Stimulated activated naive CD4-positive, alpha-beta T cell treated with Interleukin-2 at 50 U/mL for 16 hours (primary cell): ENCODE measurements at regions not wholly inside any gene's neighbourhood (a gene's known extent, or its start where the extent isn't known, plus 50 kb on each side); places are given as distances from the start of the nearest gene placed in this dataset.
"Not testable (repeated sequence)": the region's sequence is repeated elsewhere in the genome, so short reads cannot be mapped to it uniquely, and the experiment has no call there.

ENCODE experiments used
- DNase-seq: peaks from one replicate; lab custom pipeline; 2025; lab: John Stamatoyannopoulos, UW

DNA sequence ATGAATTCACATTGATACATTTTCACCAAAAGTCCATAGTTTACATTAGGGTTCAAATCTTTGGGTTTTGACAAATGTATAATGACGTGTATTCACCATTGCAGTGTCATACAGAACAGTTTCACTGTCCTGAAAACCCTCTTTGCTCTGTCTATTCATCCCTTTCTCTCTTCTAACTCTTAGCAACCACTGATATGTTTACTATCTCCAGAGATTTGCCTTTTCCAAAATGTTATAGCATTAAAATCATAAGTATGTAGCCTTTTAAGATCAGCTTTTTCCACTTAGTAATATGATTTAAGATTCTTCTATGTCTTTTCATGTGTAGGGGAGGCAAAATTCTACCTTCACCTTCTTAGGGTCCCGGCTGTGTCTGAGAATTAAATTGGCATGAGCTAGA is 203.8 kb downstream of the TPRG1 start:
- no peak for DNase-seq

DNA sequence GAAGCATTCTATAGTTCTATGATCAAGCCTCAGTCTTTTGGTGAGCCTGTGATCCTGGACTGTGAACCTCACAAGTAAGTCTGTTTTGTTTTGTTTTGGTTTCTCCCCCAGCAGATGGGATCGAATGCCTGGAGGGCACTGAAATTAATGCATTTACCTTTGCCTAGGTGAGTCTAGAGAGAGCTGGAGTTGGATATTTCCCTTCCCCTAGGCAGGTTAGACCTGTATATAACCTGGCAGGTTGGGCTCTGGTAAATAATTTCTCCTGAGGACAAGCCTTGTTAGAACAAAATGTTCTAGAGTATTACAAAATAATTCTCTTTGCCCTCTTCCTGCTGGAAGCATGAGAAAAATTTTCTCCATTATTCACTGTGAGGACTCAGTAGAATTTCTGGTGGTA is 211.9 kb downstream of the TPRG1 start:
- no peak for DNase-seq

DNA sequence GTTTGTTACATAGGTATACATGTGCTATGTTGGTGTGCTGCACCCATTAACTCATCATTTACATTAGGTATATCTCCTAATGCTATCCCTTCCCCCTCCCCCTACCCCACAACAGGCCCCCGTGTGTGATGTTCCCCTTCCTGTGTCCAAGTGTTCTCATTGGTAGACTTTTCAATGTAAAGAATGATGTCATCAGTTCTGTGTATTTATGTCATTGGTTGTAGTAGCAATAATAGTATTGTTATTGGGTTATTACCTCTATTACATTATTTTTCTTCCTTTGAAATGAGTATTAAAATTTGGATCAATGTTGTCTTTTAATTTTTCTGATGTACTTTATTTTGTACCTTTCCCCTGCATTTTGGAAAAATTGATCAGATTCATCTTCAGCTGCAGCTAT is 214.1 kb downstream of the TPRG1 start:
- DNase-seq: not testable (repeated sequence)

DNA sequence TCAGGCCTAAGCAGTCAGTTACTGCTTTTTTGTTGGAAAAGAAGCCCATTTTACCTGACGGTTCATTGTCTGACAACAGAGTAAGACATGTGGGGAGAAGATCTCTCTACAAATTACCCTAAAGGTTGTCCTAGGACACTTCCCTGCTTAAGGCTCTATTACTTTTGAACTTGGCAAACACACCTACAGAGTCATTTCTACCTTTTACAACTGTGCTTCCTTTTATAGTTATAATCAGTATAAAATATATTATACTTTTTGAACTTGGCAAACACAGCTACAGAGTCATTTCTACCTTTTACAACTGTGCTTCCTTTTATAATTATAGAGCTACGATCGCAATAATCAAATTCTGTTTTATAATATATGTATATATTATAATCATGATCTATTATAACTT is 215.0 kb downstream of the TPRG1 start:
- no peak for DNase-seq

DNA sequence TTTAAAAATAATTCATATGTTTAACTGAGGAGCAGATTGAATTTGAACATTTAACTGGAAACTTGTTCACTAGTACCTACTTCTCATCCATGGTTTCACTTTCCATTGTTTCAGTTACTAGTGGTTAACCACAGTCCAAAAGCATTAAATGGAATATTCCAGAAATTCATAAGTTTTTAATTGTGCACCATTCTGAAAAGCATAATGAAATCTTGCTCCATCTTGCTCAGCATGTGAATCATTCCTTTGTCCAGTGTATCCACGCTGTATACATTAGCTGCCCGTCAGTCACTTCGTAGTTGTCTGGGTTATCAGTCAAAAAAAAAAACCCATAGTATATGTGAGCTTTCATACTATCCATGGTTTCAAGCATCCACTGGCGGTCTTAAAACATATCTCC is 217.6 kb downstream of the TPRG1 start:
- no peak for DNase-seq

DNA sequence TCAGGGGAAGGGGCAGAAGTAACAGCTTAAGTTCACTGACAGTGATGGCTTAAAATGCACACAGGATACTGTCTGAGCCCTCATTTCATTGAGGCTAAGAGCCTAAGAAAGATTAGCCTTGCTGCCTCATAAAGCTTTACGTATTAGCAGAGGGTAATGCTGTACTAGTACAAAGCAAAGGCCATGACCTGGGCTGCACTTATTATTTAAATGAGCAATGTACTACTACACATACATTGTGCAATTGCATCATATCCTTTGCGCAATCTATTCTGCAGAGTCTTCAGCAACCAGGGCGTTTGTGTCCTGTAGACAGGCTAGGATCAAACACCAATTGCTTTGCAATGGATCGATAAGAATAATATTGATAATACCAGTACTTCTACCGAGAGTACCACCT is 221.8 kb downstream of the TPRG1 start:
- no peak for DNase-seq

DNA sequence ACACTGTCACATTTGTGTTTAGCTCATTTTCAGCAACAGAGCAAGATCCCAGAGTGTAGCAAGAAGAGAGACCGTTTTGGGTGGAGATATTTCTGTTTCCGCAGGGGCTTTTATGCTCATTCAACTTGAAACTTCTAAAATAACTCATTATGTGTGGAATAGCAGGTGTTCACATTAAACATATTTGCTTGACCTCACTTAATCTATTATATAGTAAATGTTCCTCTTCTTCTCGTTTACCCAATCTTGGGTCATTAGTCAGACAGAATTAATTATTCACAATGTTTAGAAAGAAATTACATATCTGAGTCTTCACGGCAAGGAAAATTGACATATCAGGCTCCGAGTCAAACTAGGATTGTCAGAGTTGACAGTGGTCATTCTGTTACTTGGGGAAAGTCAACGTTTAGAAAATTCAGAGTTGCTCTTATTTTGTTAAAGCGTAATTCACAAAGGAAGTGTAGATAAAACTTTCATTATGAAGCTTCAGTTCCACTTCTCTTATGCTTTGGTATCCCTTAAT is 222.9 kb downstream of the TPRG1 start:
- no peak for DNase-seq

DNA sequence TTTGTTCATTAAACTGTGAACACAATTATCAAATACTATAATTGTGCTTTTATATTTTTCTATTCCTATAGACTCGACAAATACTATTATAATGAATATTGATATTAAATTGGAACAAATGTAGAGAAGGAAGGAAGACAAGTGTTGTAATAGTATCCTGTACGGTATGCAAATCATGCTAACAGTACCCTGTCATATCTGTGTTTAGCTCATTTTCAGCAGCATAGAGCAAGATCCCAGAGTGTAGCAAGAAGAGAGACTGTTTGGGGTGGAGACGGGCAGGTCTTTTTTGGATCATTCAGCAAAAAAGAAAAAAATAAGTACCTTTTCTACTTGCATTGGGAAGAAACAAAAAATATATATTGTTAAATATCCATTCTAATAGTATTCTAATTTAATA is 224.1 kb downstream of the TPRG1 start:
- DNase-seq: no peak

DNA sequence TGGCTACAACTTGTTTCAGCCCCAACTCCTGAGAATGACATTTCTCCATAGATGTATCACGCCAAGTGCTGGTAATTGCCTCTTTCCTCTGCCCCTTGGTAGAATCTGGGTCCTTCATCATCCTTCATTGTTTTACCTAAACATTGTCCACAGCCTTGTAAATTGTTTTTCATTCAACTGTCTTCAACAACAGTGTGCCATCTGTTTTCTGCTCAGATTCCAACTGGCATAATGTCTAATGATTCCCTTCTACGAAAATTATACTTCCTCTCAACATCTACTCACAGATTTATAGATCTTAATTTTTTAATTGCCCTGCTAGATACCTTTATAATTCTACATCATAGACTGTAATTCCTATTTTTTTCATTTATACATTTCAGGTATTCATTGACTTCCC is 226.9 kb downstream of the TPRG1 start:
- no peak for DNase-seq

DNA sequence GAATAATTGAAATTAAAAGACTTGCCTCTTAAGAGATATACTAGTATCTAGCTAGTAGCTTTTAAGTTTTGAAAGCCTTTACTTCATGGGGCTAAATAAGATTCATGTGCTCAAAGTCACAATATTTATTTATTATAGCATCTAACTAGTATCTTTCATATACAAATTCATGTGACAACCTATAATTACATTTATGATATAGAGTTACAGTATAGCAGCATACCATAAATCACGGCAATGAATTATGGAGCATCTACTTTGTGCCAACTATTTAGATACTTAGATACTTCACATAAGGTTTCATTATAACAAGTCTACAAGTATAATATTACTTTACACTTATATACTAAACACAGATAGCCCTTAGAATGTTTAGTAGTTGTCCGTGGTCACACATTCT is 229.4 kb downstream of the TPRG1 start:
- DNase-seq: no peak

DNA sequence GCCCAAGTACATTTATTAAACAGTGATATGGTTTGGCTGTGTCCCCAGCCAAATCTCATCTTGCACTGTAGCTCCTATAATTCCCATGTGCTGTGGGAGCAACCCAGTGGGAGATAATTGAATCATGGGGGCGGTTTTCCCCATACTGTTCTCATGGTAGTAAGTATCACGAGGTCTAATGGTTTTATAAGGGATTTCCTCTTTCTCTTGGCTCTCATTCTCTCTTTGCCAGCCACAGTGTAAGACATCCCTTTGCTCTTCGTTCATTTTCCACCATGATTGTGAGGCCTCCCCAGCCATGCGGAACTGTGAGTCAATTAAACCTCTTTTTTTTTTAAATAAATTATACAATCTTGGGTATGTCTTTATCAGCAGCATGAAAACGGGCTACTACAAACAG is 228.0 kb upstream of the TP63 start:
- DNase-seq: no peak

DNA sequence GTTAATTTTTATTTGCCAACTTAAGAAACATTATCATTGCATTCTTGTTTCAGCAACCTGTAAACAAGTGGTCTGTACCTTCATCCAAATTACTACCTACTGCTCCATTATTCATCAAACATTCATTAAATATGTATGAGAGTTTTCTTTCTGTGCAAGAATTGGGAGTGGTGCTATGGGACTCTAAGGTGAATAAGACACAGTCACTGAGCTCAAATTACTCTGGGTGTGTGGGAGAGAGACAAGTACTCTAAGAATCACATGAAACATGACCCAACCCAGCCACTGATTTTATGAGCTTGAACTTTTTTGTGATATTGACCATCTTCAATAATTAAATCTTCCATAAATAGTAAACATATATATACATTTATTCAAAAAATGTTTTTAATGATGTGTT is 227.2 kb upstream of the TP63 start:
- DNase-seq: no peak

DNA sequence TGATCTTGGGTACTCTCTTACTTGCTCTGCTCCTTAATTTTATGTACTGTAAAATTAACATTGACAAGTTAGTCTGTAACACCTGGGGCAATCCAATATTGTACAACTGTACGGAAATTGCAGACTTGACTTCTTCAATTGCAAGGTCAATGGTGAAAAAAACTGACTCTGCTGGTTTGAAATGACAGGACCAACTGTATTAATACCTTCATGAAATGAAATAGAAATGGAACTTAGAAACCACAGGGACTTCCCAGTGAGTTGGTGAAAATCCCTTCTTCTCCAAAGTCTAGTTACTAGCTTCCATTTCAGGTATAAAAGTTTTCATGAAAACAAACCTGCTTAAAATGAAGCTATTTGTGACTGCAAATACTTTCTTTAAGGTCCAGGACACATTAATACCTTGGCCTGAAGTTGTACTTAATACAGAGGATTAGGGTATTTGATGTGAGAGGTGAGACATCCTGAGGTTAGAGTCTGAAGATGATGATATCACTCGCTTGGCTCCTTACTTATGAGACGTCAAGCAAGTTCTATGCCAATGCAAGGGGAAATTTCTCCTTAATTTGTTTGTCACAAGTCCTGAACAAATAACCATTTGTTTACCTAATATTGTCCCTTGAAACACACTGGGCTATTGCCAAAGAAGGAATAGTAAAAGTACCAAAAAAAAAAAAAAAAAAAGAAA is 226.2 kb upstream of the TP63 start:
- no peak for DNase-seq

DNA sequence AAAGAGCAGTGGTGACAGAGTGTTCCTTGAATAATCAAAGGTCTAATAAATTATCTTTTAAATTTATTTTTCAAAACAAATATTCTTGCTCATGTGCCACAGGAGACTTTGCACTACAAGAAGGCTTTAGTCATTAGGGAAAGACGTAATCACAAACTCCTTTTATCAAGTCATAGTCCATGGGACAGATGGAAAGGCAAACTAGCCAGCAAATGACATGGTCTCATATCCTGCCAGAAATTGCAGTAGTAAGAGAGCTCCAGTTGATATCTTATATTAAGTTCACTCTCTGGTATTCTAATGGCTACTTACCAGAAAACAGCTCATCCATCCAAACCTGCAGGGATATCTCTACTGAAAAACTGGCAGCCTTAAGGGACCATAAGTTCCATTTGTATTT is 225.0 kb upstream of the TP63 start:
- DNase-seq: no peak

DNA sequence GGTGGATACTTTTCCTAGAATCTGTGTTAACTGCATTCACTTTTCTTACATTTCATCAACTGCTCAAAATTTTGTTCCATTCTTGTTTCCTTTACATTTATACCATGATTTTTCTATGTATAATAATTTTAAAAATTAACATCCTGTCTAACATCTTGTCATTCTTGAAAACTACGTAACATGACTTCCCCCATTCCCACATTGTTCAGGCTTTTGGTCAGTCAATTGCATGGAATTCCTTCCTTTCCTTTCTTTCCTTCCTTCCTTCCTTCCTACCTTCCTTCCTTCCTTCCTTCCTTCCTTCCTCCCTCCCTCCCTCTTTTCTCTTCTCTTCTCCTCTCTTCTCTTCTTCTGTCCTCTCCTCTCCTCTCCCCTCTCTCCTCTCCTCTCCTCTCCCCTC is 220.7 kb upstream of the TP63 start:
- DNase-seq: no peak

DNA sequence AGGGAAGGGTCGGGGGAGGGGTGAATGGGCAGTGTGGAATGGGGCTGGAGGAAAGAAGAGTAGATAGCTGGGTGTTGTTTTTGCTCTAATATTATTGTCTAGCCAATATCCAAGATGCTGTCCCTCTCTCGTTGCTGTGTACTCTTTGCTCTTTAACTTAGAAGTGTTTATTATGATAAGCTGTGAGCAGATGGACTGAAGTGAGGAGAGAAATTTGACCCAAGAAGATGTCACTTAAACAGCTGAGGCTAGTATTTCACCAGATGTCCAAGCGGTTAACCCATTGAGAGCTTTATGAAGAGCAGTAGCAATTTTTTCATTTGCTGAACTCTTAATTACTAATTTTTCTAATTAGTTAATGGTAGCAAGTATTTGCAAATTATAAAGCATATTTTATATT is 212.2 kb upstream of the TP63 start:
- no peak for DNase-seq

DNA sequence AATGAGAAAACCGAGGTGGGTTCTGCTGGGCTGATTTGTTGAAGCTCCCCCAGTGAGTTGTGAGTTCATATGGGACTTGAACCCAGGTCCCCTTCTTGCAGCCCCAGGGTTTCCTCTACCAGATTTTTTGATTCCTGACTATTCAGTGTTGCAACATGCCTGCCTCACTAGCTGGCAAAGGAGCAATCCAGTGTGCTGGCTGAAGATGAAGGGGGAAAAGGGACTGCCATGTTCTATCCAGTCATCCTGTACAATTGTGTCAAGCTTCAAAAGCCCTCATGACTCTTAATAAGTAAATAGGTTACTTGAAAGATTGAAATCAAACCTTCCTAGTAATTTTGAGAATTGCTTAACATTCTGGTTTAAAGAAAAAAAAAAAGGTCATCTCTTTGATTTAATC is 211.5 kb upstream of the TP63 start:
- DNase-seq: no peak

DNA sequence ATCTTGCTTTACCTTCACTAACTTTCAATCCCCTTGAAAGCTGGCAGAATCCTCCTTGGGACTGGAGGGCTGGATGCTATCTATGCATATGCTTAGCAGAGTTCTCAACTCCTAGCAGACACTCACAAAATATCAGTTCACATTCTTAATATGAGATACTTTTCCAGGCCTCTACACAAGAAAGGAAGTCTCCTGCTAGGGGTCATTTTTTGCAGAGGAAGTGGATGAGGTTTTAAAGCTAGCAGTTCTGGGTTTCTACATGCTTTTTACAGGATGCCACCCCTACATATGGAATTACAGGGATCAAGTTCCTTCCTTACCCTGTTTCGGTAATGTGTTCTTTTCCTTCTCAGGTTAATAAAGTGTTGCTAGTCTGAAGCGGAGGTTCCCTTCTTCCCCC is 206.3 kb upstream of the TP63 start:
- DNase-seq: no peak

DNA sequence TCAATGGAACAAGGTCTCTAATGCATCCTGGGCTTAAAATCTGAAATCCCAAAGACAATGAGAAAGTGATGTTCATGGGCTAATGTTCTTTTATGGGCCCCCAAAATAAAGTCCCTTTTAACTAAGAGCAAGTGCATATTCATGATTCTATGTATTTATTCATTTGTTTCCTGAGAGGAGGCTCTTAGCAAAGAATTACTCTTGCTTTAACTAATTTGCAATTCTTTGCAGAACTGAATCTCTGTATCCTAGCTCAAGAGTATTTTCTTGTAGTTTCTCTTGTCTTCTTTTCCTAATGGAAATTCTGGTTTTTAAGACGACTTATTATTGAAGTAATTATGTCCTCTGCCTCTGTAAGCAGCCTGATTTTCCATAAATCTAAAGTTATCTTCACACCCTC is 202.2 kb upstream of the TP63 start:
- DNase-seq: no peak

DNA sequence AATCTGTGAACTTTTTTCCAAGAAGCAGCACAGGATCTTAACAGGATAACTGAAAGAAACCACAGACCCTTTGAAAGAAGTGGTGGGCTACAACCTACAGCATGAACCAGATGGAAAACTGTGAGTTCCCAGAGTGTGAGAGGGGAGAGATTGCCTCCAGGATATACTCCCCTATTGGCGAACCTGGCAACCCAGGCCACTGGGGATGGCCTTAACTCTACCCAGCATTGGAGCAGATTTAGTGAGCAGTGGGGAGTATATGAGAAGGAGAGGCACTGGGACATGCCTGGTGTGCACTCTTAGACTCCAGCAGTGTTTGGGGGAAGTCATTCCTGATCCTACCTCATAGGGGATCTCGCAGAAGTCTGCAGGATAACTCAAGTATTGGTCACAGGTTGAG is 201.0 kb upstream of the TP63 start:
- no peak for DNase-seq

DNA sequence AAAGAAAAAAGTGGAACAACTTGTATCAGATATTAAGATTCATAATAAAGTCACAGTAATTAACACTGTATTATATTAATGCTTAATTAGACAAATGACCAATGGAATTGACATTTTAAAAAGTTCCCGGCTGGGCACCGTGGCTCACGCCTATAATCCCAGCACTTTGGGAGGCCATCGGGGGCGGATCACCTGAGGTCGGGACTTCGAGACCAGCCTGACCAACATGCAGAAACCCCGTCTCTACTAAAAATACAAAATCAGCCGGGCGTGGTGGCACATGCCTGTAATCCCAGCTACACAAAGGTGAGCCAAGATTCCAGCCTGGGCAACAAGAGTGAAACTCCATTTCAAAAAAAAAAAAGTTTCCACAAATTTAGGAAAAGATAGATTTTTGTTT is 188.9 kb upstream of the TP63 start:
- DNase-seq: not testable (repeated sequence)

DNA sequence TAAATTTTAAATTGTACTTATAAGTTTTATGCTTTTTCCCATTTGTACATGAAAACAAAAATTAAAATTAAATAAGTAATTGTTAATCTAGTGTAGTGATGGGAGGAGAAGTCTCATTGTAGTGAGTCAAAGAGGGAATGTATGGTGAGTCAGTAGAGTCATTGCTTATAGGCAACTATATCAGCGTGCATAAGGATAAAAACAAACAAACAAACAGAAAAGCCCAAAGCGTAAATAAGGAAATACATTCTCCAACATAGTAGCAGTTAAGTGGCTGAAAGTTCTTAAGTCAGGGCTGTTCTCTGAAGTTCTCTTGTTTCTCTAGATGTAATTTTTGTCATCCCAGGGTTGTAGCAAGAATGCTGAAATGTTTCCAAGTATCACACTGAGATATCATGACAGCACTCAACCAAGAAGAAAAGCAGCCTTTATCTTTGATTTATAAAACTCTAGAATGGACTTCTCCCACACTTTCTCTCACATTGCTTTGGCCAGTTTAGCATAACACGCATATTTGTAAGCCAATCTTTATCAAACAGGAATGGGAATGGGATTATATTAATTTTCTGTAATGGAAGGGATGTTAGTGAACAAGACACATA is 184.1 kb upstream of the TP63 start:
- no peak for DNase-seq

DNA sequence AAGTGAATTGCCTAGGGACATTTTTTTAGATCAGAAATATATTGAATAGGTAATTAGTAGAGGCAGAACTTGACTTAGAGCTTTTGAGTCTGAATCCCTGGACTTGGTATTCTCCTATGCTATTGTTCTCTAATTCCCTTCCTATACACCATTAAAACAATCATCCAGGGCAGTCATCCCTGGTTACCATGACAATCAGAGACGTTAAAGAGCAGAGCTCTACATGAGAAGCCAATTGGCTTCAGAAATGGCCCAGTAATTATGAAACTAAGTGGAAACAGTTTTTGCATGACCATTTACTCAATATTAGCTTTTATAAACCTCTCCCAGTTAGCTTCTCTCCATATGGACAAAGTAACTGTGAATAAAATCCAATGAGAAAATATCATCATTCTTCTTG is 182.1 kb upstream of the TP63 start:
- no peak for DNase-seq

DNA sequence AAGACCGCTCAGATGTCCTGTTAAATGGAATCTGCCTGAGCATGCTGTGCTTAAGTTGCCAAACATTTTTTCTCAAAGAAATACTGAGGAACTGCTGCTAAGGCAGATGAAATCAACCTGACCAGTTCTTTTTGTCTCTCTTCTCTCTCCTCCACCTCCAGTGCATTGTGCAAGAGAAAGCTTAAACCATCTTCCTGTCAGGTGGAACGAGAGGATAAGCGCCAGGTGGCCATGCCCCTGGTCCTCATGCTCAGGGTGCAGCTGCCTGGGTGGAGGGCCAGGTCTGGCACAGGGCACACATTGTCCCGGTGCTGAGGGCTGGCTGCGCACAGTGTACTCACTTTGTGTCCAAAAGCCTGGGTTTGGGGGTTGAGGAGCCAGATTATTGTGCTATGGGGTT is 176.2 kb upstream of the TP63 start:
- DNase-seq: no peak
